Gastrocnemius medialis (tissue), 4 donors: ENCODE measurements at regions not wholly inside any gene's neighbourhood (a gene's known extent, or its start where the extent isn't known, plus 50 kb on each side); places are given as distances from the start of the nearest gene placed in this dataset.
"Not testable (repeated sequence)": the region's sequence is repeated elsewhere in the genome, so short reads cannot be mapped to it uniquely, and the experiment has no call there.

Experiments used
- CTCF ChIP-seq, 5 experiments: fragments of 450-650 bp in 3 of 5; fragments of 200-600 bp in 2 of 5; sonication (generic) in 2 of 5; IDR thresholded peaks in 4 of 5; conservative IDR thresholded peaks in 1 of 5; 1 replicate in 4 of 5; 2 replicates in 1 of 5; pipeline ENCODE4 v1.5.1; 2016 to 2019; ENCODE audit warnings: antibody characterized with exemption in 5 of 5, mild to moderate bottlenecking in 3 of 5, moderate library complexity in 3 of 5
- POLR2A ChIP-seq, 2 donors: fragments of 450-650 bp; IDR thresholded peaks; one replicate each; pipeline ENCODE4 v1.6.1; 2017; ENCODE audit warnings: antibody characterized with exemption in 2 of 2, mild to moderate bottlenecking in 2 of 2, moderate library complexity in 2 of 2

GRCh38 chr6:167234576-167234975 is 56.5 kb upstream of the UNC93A start:
- TF ChIP-seq CTCF (IDR thresholded peaks at IDR 0.05 in 4 of 5, conservative IDR thresholded peaks at IDR 0.05 in 1 of 5); POLR2A (IDR thresholded peaks at IDR 0.05): not testable (repeated sequence)
